ENCODE measurements at regions not wholly inside any gene's neighbourhood (a gene's known extent, or its start where the extent isn't known, plus 50 kb on each side); places are given as distances from the start of the nearest gene placed in this dataset.

GRCh38 chr16:25434064-25434463, 176.4 kb upstream of the ZKSCAN2 start:
- Mint-ChIP-seq H3K4me3 (no peak overlapping the region), H3K4me1 (no peaks in the 10 kb centered on the region), H3K36me3 (no peaks in the 10 kb centered on the region), H3K27me3 (ENCODE audit: low read depth in 2 of 2) (peaks cover 0 to 7% of the 10 kb centered on the region in 2 donors), H3K9me3 (no peaks in the 10 kb centered on the region), H3K27ac (no peak overlapping the region)
- no peaks in the 10 kb centered on the region for H3K36me3 ChIP-seq (ENCODE audit: control insufficient read depth, insufficient read depth, low read length)
- no peak overlapping the region for H3K4me3 ChIP-seq (ENCODE audit: low read length)
- no peaks in the 10 kb centered on the region for H3K9me3 ChIP-seq (ENCODE audit: control insufficient read depth, insufficient read depth, low read length)
- H3K27ac ChIP-seq (ENCODE audit: low read length) = no peak overlapping the region
- H3K27me3 ChIP-seq (ENCODE audit: control insufficient read depth, insufficient read depth, low read length) = no peaks in the 10 kb centered on the region
- no peak for TF ChIP-seq CTCF (IDR thresholded peaks at IDR 0.05)
- 67% methylated on average over 3 of the region's 3 CpGs for WGBS (ENCODE audit: insufficient coverage)
- no peaks in the 10 kb centered on the region for H3K4me1 ChIP-seq (ENCODE audit: control insufficient read depth, insufficient read depth, low read length)
- no peak for ATAC-seq
- intact Hi-C loops (cut with micrococcal nuclease) = no loop called here
- DNase-seq = no peak

GRCh38 chr16:25433388-25433787, 175.7 kb upstream of the ZKSCAN2 start:
- Histone ChIP-seq H3K27ac (ENCODE audit: low read length) (no peak overlapping the region), H3K4me3 (ENCODE audit: low read length) (no peak overlapping the region), H3K27me3 (ENCODE audit: control insufficient read depth, insufficient read depth, low read length) (no peaks in the 10 kb centered on the region), H3K9me3 (ENCODE audit: control insufficient read depth, insufficient read depth, low read length) (no peaks in the 10 kb centered on the region), H3K36me3 (ENCODE audit: control insufficient read depth, insufficient read depth, low read length) (no peaks in the 10 kb centered on the region), H3K4me1 (ENCODE audit: control insufficient read depth, insufficient read depth, low read length) (no peaks in the 10 kb centered on the region)
- WGBS (ENCODE audit: insufficient coverage) = 73% methylated on average over 4 of the region's 4 CpGs
- no peak for DNase-seq
- Mint-ChIP-seq H3K9me3 (no peaks in the 10 kb centered on the region), H3K36me3 (no peaks in the 10 kb centered on the region), H3K4me1 (no peaks in the 10 kb centered on the region), H3K27ac (no peak overlapping the region), H3K27me3 (ENCODE audit: low read depth in 2 of 2) (peaks cover 0 to 7% of the 10 kb centered on the region in 2 donors), H3K4me3 (no peak overlapping the region)
- intact Hi-C loops (cut with micrococcal nuclease) = no loop called here
- no peak for ATAC-seq
- no peak for TF ChIP-seq CTCF (IDR thresholded peaks at IDR 0.05)

GRCh38 chr16:25431472-25431871, 173.8 kb upstream of the ZKSCAN2 start:
- Histone ChIP-seq H3K27ac (ENCODE audit: low read length) (no peak overlapping the region), H3K4me1 (ENCODE audit: control insufficient read depth, insufficient read depth, low read length) (no peaks in the 10 kb centered on the region), H3K4me3 (ENCODE audit: low read length) (no peak overlapping the region), H3K9me3 (ENCODE audit: control insufficient read depth, insufficient read depth, low read length) (no peaks in the 10 kb centered on the region), H3K36me3 (ENCODE audit: control insufficient read depth, insufficient read depth, low read length) (no peaks in the 10 kb centered on the region), H3K27me3 (ENCODE audit: control insufficient read depth, insufficient read depth, low read length) (no peaks in the 10 kb centered on the region)
- Mint-ChIP-seq H3K4me3 (no peak overlapping the region), H3K4me1 (no peaks in the 10 kb centered on the region), H3K36me3 (no peaks in the 10 kb centered on the region), H3K27me3 (ENCODE audit: low read depth in 2 of 2) (peaks cover 0 to 10% of the 10 kb centered on the region in 2 donors), H3K27ac (no peak overlapping the region), H3K9me3 (no peaks in the 10 kb centered on the region)
- DNase-seq = no peak
- no peak for ATAC-seq
- no peak for TF ChIP-seq CTCF (IDR thresholded peaks at IDR 0.05)
- intact Hi-C loops (cut with micrococcal nuclease) = no loop called here
- 87% methylated on average over 7 of the region's 7 CpGs for WGBS (ENCODE audit: insufficient coverage)

GRCh38 chr16:25426829-25427228, 169.2 kb upstream of the ZKSCAN2 start:
- no peaks in the 10 kb centered on the region for H3K27me3 ChIP-seq (ENCODE audit: control insufficient read depth, insufficient read depth, low read length)
- H3K36me3 ChIP-seq (ENCODE audit: control insufficient read depth, insufficient read depth, low read length) = no peaks in the 10 kb centered on the region
- H3K36me3 Mint-ChIP-seq = no peaks in the 10 kb centered on the region
- TF ChIP-seq CTCF (IDR thresholded peaks at IDR 0.05) = no peak
- no peak for DNase-seq
- intact Hi-C loops (cut with micrococcal nuclease) = no loop called here
- H3K27ac ChIP-seq (ENCODE audit: low read length) = no peak overlapping the region
- no peak overlapping the region for H3K4me3 Mint-ChIP-seq
- peaks cover 0 to 2% of the 10 kb centered on the region in 2 donors for H3K27me3 Mint-ChIP-seq (ENCODE audit: low read depth in 2 of 2)
- no peak for ATAC-seq
- no peaks in the 10 kb centered on the region for H3K4me1 Mint-ChIP-seq
- no peak overlapping the region for H3K4me3 ChIP-seq (ENCODE audit: low read length)
- 83% methylated on average over 1 of the region's 1 CpG for WGBS (ENCODE audit: insufficient coverage)
- no peaks in the 10 kb centered on the region for H3K9me3 ChIP-seq (ENCODE audit: control insufficient read depth, insufficient read depth, low read length)
- no peaks in the 10 kb centered on the region for H3K9me3 Mint-ChIP-seq
- no peaks in the 10 kb centered on the region for H3K4me1 ChIP-seq (ENCODE audit: control insufficient read depth, insufficient read depth, low read length)
- no peak overlapping the region for H3K27ac Mint-ChIP-seq

All from natural killer cell (primary cell).